Nephron progenitor cell (in vitro differentiated cells): ENCODE measurements at regions not wholly inside any gene's neighbourhood (a gene's known extent, or its start where the extent isn't known, plus 50 kb on each side); places are given as distances from the start of the nearest gene placed in this dataset.

Experiments used
- DNase-seq: peaks from one replicate; pipeline ENCODE4 v3.0.0; 2021
- H3K27ac Mint-ChIP-seq: 2 replicates; pipeline ENCODE4 v1.8.0; 2021; ENCODE audit warnings: mild to moderate bottlenecking, moderate library complexity, mixed read lengths
- H3K27me3 Mint-ChIP-seq: 2 replicates; pipeline ENCODE4 v1.8.0; 2021; ENCODE audit warnings: mild to moderate bottlenecking, low read depth, mixed read lengths; ENCODE audit not compliant: poor library complexity
- H3K36me3 Mint-ChIP-seq: 2 replicates; pipeline ENCODE4 v1.8.0; 2021; ENCODE audit warnings: low read depth, mixed read lengths
- H3K4me1 Mint-ChIP-seq: 2 replicates; pipeline ENCODE4 v1.8.0; 2021; ENCODE audit warnings: mixed read lengths
- H3K4me3 Mint-ChIP-seq: 2 replicates; pipeline ENCODE4 v1.8.0; 2021; ENCODE audit warnings: mild to moderate bottlenecking, moderate library complexity, mixed read lengths
- H3K9me3 Mint-ChIP-seq: 2 replicates; pipeline ENCODE4 v1.8.0; 2021; ENCODE audit warnings: mild to moderate bottlenecking, moderate library complexity, mixed read lengths
- TF ChIP-seq, protein P1 (sequence below): fragments of 200-600 bp; sonication (generic); IDR thresholded peaks from 2 replicates; pipeline ENCODE4 v1.5.0; 2021; ENCODE audit warnings: antibody characterized with exemption

DNA sequence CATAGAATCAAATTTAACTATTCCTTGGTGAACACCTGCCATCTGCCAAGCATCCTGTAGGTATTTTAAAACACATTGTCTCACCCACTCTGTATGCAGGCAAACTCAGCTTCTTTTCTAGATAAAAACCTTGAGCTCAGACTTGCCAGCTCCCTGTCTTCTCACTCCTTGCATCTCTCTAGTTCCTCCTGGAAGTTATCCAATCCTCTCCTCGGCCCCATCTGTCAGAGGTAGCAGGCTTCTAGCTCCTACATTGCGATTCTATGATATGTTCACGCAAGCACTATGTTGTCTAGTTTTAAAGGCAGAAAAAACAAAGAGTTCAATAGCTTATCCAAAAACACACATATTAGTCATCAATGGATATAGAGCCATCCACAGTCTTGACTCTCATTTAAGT lies 67.0 kb upstream of the APCDD1 start:
- H3K36me3 Mint-ChIP-seq: peaks cover 5% of the 10 kb centered on the region

DNA sequence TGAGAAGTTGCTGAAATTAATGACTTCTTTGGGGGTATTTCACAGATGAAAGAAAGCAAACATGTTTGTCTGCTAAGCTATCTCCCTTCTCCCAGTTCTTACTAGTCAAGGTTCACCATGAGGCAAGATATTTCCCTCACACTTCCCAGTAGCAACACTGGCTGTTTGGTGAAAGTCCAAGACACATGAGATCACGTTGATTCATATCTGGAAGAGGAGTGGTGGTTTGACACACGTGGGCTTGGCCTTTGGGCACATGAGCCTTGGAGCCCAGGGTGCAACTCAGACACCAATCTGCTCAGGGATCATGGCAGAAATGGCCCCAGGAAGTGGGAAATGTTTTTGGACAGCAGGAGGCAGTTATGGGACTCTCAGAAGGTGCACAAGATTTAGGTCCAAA lies 66.1 kb upstream of the APCDD1 start:
- Mint-ChIP-seq H3K27ac (no peak overlapping the region), H3K4me3 (no peak overlapping the region), H3K9me3 (peaks cover 28% of the 10 kb centered on the region), H3K36me3 (peaks cover 5% of the 10 kb centered on the region), H3K27me3 (peaks cover 5% of the 10 kb centered on the region), H3K4me1 (peaks cover 14% of the 10 kb centered on the region)
- TF ChIP-seq, protein P1, sequence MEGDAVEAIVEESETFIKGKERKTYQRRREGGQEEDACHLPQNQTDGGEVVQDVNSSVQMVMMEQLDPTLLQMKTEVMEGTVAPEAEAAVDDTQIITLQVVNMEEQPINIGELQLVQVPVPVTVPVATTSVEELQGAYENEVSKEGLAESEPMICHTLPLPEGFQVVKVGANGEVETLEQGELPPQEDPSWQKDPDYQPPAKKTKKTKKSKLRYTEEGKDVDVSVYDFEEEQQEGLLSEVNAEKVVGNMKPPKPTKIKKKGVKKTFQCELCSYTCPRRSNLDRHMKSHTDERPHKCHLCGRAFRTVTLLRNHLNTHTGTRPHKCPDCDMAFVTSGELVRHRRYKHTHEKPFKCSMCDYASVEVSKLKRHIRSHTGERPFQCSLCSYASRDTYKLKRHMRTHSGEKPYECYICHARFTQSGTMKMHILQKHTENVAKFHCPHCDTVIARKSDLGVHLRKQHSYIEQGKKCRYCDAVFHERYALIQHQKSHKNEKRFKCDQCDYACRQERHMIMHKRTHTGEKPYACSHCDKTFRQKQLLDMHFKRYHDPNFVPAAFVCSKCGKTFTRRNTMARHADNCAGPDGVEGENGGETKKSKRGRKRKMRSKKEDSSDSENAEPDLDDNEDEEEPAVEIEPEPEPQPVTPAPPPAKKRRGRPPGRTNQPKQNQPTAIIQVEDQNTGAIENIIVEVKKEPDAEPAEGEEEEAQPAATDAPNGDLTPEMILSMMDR: no peak
- no peak for DNase-seq

More for the DNA sequence above, 67.0 kb upstream of the APCDD1 start:
- Mint-ChIP-seq H3K4me3 (no peak overlapping the region), H3K27me3 (peaks cover 5% of the 10 kb centered on the region), H3K9me3 (peaks cover 21% of the 10 kb centered on the region), H3K27ac (no peak overlapping the region), H3K4me1 (peaks cover 14% of the 10 kb centered on the region)
- TF ChIP-seq, protein P1: no peak
- DNase-seq: no peak

- H3K9me3 Mint-ChIP-seq: peaks cover 45% of the 10 kb centered on the region
- H3K27ac Mint-ChIP-seq: no peak overlapping the region
- DNase-seq: no peak
- peaks cover 11% of the 10 kb centered on the region for H3K4me1 Mint-ChIP-seq
- H3K36me3 Mint-ChIP-seq: peaks cover 5% of the 10 kb centered on the region
- TF ChIP-seq, protein P1: no peak
- peaks cover 2% of the 10 kb centered on the region for H3K27me3 Mint-ChIP-seq
- H3K4me3 Mint-ChIP-seq: no peak overlapping the region
These were observed 62.9 kb upstream of the APCDD1 start for GRCh38 chr18:10391506-10391905.

DNA sequence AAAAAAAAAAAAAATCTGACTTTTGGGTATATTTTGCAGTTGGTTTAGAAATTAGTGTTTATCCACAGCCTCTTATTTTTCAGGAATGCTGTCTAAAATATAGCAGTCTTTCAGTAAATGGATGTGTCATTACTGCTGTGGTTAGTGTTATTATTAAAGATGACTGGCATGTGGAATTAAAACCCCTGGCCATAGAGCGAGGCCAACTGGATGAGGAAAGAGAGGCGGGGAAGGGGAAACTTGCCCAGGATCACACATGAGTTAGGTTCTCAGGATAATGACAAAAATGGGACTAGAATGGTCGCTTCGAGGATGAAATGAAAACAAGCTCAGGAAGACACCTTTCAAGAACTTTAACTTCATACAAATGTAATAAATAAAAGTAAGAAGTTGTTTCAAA lies 57.4 kb upstream of the APCDD1 start:
- peaks cover 28% of the 10 kb centered on the region for H3K9me3 Mint-ChIP-seq
- H3K27ac Mint-ChIP-seq: no peak overlapping the region
- H3K36me3 Mint-ChIP-seq: no peaks in the 10 kb centered on the region
- peaks cover 2% of the 10 kb centered on the region for H3K27me3 Mint-ChIP-seq
- H3K4me3 Mint-ChIP-seq: no peak overlapping the region
- TF ChIP-seq, protein P1: no peak
- peaks cover 44% of the 10 kb centered on the region for H3K4me1 Mint-ChIP-seq
- DNase-seq: no peak

DNA sequence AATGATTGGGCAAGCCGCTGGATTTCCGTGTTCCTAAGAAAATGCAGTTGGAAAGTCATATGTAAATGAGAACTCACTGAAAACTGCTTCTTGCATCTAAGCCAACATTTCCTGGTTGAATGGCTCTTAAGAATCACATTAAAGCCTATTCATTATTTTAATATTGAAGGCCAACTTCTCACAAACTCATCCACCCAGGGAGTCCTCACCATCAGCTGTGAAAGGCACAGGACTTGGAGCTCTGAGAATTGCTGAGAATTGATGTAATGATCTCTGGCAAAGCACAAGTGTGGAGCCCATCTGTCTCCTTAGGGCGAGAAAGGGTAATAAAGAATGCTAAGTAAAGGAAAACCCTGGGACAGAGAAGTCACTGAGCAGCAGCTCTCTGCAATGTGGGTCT lies 55.9 kb upstream of the APCDD1 start:
- TF ChIP-seq, protein P1: no peak
- peak overlapping the region; percentile 82 for H3K27ac Mint-ChIP-seq

GRCh38 chr18:10399465-10399864 lies 55.0 kb upstream of the APCDD1 start:
- Mint-ChIP-seq H3K4me1 (peaks cover 69% of the 10 kb centered on the region), H3K27ac (no peak overlapping the region), H3K4me3 (no peak overlapping the region), H3K9me3 (peaks cover 6% of the 10 kb centered on the region), H3K27me3 (no peaks in the 10 kb centered on the region), H3K36me3 (no peaks in the 10 kb centered on the region)
- TF ChIP-seq, protein P1: no peak
- DNase-seq: no peak

More for the DNA sequence above, 55.9 kb upstream of the APCDD1 start:
- Mint-ChIP-seq H3K36me3 (no peaks in the 10 kb centered on the region), H3K9me3 (peaks cover 15% of the 10 kb centered on the region), H3K27me3 (no peaks in the 10 kb centered on the region), H3K4me3 (no peak overlapping the region), H3K4me1 (peaks cover 60% of the 10 kb centered on the region)
- DNase-seq: no peak
